GM12891 (cell line): ENCODE measurements at regions not wholly inside any gene's neighbourhood (a gene's known extent, or its start where the extent isn't known, plus 50 kb on each side); places are given as distances from the start of the nearest gene placed in this dataset.

Experiments used
- POLR2A ChIP-seq: IDR thresholded peaks from 2 replicates; pipeline ENCODE4 v1.6.1; 2011; ENCODE audit warnings: low read depth, low read length, control low read depth
- POLR2AphosphoS5 ChIP-seq: IDR thresholded peaks from 2 replicates; pipeline ENCODE4 v1.6.1; 2011; ENCODE audit warnings: low read depth, low read length, control low read depth

DNA sequence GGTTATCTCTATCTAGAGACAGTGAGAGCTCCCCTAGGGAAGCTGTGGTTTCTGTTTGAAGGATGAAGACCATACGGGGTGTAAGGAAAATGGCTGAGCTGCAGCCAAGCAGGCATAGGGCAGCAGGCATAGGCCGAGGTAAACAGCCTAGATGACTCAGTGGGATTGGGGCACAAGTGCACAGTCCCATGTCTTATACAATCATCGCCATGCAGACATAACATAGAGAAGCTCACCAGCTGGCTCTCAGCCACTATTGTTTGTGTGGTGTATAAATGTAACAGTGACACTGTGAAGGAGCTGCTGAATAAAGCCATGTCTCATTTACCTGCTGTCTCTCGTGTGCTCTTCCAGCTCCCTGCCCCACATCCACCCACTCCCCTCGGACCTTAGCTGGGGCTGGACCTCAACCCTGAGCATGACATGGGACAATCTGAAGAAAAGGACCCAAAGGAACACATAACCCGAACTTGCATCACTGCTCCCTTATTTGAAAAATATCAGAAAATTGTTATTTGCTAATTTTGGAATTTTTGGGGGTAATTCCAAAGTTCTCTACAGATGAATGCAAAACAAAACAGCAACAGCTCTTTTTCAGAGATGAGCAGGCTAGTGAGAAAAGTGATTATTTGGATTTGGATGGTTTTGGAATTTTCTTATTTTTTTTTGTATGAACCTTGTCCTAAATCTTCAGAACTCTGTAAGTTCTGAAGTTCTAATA, 582.7 kb downstream of the REEP3 start:
- no peak for TF ChIP-seq POLR2AphosphoS5
- TF ChIP-seq POLR2A: no peak
